Esophagus squamous epithelium (tissue), 4 donors: ENCODE measurements at regions not wholly inside any gene's neighbourhood (a gene's known extent, or its start where the extent isn't known, plus 50 kb on each side); places are given as distances from the start of the nearest gene placed in this dataset.

ENCODE experiments used
- POLR2A ChIP-seq, 4 donors: fragments of 450-650 bp; IDR thresholded peaks; one replicate each; pipeline ENCODE4 v1.6.1; 2017; ENCODE audit warnings: antibody characterized with exemption in 4 of 4, mild to moderate bottlenecking in 4 of 4, moderate library complexity in 3 of 4
- TF ChIP-seq, protein P1 (sequence below), 6 experiments: fragments of 450-650 bp in 4 of 6; fragments of 200-600 bp in 2 of 6; sonication (generic) in 2 of 6; IDR thresholded peaks; one replicate each; pipeline ENCODE4 v1.5.1; 2016 to 2019; ENCODE audit warnings: antibody characterized with exemption in 6 of 6, mild to moderate bottlenecking in 4 of 6, moderate library complexity in 4 of 6

DNA sequence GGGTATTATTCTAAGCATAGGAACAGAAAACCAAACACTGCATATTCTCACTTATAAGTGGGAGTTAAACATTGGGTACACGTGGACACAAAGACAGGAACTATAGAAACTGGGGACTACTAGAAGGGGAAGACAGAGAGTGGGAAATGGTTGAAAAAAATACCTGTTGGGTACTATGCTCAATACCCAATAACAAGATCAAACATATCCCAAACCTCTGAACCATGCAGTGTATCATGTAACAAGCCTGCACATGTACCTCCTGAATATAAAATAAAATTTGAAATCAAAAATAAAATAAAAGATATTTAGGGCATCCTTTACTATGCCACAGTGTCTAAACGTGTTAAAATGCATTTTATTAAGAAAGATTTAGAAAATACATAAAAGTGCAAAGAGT, 221.0 kb upstream of the TFPI start:
- TF ChIP-seq, protein P1, sequence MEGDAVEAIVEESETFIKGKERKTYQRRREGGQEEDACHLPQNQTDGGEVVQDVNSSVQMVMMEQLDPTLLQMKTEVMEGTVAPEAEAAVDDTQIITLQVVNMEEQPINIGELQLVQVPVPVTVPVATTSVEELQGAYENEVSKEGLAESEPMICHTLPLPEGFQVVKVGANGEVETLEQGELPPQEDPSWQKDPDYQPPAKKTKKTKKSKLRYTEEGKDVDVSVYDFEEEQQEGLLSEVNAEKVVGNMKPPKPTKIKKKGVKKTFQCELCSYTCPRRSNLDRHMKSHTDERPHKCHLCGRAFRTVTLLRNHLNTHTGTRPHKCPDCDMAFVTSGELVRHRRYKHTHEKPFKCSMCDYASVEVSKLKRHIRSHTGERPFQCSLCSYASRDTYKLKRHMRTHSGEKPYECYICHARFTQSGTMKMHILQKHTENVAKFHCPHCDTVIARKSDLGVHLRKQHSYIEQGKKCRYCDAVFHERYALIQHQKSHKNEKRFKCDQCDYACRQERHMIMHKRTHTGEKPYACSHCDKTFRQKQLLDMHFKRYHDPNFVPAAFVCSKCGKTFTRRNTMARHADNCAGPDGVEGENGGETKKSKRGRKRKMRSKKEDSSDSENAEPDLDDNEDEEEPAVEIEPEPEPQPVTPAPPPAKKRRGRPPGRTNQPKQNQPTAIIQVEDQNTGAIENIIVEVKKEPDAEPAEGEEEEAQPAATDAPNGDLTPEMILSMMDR (IDR thresholded peaks at IDR 0.05): no peak
- TF ChIP-seq POLR2A (IDR thresholded peaks at IDR 0.05): no peak
